GM12874 (cell line): ENCODE measurements at regions not wholly inside any gene's neighbourhood (a gene's known extent, or its start where the extent isn't known, plus 50 kb on each side); places are given as distances from the start of the nearest gene placed in this dataset.

Source experiments
- TF ChIP-seq, protein P1 (sequence below): IDR thresholded peaks from 2 replicates; pipeline ENCODE4 v1.5.1; 2011; ENCODE audit warnings: low read depth, mild to moderate bottlenecking, control low read depth, low read length, moderate library complexity; ENCODE audit not compliant: insufficient read depth

GRCh38 chr1:47611992-47612391 is 174.1 kb downstream of the FOXD2 start:
- TF ChIP-seq, protein P1, sequence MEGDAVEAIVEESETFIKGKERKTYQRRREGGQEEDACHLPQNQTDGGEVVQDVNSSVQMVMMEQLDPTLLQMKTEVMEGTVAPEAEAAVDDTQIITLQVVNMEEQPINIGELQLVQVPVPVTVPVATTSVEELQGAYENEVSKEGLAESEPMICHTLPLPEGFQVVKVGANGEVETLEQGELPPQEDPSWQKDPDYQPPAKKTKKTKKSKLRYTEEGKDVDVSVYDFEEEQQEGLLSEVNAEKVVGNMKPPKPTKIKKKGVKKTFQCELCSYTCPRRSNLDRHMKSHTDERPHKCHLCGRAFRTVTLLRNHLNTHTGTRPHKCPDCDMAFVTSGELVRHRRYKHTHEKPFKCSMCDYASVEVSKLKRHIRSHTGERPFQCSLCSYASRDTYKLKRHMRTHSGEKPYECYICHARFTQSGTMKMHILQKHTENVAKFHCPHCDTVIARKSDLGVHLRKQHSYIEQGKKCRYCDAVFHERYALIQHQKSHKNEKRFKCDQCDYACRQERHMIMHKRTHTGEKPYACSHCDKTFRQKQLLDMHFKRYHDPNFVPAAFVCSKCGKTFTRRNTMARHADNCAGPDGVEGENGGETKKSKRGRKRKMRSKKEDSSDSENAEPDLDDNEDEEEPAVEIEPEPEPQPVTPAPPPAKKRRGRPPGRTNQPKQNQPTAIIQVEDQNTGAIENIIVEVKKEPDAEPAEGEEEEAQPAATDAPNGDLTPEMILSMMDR, result no peak

GRCh38 chr1:47612819-47613218 is 175.0 kb downstream of the FOXD2 start:
- TF ChIP-seq, protein P1, result no peak

DNA sequence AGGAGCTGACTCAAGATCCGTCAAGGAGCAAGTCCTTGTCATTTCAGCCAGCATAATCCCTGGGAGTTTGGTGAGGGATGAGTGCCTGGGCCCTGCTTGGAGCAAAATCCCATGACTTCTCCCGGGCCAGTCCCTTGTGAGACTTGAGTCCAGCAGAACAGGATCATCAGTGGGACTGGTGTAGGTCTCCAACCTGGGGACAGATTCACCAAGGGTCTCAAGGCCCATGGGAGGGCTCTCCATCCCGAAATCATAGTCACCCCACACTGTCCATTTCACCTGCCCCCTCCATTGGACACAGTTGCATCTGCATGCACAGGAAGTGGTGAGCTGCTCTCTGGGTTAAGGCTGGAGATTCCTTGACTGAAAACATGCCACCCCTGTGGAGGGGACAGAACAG is 178.2 kb downstream of the FOXD2 start:
- TF ChIP-seq, protein P1, result no peak

GRCh38 chr1:47616906-47617305 is 179.1 kb downstream of the FOXD2 start:
- TF ChIP-seq, protein P1, result no peak

- TF ChIP-seq, protein P1, result no peak
Observed at GRCh38 chr1:47617381-47618221, 179.8 kb downstream of the FOXD2 start.

GRCh38 chr1:47618222-47618720 is 180.4 kb downstream of the FOXD2 start:
- TF ChIP-seq, protein P1, result no peak

DNA sequence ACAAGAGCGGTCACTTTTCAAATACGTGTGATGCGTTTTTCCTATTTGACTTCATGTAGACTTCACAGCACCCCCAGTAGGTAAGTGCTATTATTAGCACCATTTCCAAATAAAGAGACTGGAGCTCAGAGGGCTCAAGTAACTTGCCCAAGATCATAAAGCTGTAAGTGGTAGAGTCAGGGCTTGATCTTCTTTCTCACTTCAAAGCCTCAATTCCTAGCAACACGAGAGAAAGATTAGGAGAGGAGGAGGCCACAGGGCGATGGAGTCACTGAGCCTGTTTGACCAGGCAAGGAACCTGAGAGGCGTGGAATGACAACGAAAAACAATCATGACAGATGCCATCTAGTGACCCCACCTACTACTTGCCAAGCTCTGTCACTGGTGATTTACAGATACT is 181.0 kb downstream of the FOXD2 start:
- TF ChIP-seq, protein P1, result no peak
